HG03025 (cell line): ENCODE measurements at regions not wholly inside any gene's neighbourhood (a gene's known extent, or its start where the extent isn't known, plus 50 kb on each side); places are given as distances from the start of the nearest gene placed in this dataset.

Experiments used
- ATAC-seq: cut with Tn5 transposase; IDR thresholded peaks from one replicate; pipeline ENCODE4 v1.9.1; 2021; ENCODE audit warnings: mild to moderate bottlenecking, moderate library complexity; ENCODE audit not compliant: unreplicated experiment, low FRiP score

DNA sequence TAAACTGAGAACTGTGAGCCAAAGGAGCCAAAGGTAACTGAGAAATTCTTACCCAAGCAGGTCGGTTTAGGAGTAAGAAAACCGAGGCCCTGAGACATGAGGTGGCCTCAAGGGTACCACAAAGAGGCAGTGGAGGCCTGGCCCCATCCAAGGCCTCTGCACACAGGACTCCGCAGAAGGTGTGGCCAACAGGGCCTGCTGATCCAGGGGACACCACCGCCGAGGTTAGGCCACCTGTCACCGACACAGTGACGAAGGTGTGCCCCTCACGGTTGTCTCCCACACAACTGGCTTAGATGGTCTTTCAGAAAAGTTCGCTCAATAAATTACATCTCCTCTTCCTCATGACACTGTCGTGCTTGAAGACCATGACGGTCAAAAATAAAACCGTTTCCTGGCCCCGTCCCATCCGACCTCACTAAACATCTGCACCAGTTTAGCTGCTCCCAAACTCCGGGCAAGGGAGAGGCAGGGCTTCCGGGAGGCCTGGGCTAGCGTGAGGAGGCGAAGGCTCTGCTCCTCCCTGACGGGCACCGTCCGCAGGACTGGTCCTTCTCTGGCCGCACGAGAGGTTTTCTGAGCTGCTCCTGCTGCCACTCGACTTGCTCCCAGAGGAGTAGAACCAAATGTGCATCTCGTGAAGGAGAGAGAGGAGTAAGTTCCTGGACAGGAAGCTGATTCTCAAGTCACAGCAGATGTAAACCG lies 442.0 kb downstream of the EIPR1 start:
- no peak for ATAC-seq

DNA sequence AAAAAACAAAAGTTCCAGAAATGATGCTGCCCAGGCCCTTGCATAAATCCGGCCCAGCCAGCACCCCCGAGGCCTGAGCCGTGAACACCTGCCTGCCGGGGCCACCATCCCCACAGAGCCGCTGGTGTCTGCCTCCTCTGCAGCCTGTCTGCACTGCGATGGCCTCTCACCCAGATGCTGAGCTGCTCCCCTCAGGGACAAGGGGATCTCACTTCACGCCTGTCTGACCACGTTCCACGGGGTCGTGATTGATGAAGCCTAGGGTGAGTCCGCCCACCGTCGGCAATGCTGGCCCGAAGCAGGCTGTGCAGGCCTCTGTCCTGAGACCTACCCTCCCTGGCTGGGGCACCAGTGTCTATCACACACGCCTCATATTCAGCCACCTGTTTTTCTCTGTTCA lies 444.2 kb downstream of the EIPR1 start:
- no peak for ATAC-seq

DNA sequence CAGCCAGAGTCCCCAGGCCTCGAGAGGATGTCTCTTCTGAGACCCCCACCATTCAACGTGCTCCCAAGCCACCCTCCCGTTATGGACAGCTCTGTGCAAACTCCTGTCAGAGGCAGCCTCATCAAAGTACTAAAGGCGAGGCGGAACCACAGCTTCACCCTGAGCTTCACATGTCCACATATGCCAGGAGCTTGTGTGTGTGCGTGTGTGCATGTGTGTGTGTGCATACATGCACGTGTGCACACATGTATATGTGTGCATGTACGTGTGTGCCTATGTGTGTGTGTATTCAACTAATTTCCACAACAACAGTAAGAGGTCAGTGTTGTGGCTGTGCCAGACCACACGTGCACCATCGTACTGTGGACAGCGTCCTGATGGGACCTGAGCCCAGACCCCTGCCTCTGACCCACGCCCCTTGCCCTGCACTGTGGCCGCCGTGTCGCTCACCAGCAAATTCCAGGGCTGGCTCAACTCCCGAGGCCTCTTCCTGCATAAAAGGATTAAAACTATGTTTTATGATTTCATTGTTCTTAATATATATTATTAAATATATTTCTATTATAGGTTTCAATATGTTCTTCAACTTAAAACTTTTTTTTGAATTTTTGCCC lies 444.8 kb downstream of the EIPR1 start:
- no peak for ATAC-seq

DNA sequence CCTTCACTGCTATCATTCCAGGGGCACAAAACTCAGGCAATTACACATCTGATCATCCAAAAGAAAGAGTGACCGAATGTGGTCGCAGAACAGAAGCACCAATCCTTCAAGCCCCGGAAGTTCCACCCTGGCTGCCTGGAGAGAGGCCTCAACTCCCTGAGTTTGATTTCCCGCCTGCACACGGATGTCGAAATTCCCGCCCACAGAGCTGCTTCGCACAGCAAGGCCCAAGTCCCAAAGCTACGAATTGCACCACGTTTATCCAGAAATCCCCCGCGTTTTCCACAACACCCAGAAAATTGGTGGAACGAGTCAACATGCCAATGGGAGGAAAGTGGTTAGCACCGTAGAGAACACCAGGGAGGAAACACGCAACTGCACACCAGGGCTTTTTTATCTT lies 445.4 kb downstream of the EIPR1 start:
- ATAC-seq: no peak

DNA sequence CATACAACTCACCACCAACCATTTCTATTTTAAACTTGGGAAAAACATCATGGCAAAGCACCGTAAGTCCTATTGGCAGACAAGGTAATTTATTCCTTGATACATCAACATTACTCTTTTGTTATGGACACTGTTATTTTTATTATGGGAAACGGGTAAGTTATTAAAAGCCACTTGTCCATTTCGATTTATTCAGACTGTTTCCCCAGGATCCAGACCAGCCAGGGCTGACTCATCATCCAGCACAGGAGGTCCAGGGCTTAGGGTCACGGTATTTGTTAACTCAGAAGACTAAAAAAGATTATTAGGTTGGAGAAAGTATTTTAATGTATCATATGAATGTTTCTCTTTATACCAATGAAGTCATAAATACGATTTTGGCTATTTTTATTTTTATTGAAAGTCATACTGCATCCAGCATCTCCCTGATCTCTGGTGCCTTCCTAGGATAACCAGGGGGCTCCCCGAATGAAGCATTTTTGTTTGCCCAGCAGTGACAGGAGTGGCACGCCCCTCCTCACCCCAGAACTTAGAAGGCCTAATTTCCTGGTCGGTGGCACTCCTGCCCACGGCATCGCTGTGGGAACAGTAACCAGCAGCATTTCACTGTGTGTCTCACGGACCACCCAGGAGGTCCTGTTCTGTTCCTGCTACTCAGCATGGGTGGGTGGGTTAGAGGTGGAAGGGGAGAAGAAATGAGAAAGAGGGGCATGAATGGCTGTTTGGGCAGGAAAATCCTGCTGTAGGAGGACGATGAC lies 446.1 kb downstream of the EIPR1 start:
- no peak for ATAC-seq

DNA sequence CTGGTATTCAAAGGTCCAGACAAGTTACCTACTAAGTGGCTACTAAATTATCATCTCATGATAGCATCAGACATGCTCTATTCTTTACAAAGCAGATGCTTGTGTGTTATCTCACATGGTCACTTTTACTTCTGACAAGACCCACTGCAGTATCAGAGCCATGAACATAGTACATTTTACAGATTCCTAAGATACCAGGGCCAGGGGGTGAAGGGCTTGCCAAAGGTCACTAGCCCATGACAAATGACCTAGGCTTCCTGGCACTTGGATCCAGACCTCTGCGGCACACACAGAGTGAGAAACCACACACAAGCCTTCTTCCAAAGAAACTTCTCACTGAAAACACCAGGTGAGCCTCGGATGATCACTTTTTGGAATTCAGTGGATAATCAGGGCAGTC lies 446.8 kb downstream of the EIPR1 start:
- ATAC-seq: no peak

DNA sequence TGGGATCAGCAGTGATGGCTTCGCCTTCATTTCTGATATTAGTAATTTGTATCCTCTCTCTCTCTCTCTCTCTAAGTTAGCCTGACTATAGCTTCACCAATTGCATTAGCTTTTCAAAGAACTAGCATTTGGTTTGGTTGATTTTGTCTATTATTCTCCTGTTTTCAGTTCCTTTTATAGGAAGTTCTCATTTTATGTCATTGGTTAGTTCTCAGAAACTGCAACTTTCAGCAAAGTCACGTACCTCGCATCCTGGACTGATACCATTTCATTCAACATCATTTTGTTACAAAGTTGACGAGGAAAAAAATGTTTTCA lies 450.8 kb downstream of the EIPR1 start:
- ATAC-seq: peak; percentile 36

DNA sequence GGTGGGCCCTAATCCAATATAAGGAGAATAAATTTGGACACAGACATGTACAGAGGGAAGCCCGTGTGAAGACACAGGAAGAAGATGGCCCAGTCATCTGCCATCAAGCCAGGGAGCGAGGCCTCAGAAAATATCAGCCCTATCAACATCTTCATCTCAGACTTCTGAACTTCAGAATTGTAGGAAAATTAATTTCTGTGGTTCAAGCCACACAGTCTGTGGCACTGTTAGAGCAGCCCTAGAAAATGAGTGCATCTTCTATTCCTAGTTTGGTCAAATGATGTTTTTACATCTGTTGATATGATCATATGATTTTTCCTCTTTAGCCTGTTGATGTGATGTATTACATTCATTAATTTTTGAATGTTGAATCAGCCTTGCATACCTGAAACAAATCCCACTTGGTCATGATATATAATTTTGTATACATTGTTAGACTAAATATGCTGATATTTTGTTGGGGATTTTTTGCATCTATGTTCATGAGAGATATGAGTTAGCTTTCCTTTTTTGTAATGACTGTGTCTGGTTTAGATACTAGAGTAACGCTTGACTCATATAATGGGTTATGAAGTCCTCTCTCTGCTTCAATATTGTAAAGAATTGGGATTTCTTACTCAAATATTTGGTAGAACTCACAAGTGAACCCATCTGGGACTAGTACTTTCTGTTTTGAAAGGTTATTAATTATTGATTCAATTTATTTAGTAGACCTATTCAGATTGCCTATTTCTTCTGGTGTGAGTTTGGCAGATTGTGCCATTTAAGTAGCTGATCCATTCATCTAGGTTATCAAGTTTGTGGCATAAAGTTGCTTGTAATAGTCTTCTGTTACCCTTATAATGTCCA lies 451.4 kb downstream of the EIPR1 start:
- peak; percentile 71 for ATAC-seq

DNA sequence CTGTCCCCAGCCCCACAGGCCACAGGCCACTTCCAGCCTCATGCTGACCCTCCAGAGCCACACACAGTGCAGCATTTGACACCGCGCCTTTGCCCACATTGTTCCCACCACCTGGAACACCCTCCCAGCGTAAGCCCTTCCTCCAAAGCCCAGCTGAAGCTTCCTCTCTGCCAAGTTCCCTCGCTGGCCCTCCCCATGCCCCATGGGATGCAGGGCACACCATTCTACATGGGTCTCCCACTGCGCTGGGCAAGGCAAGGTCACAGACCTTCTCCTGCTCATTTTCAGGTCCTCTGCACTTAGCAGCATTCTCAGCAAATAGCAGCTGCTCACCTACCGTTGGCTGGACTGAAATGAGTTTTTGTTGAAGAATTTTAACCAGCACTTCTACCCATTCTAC lies 455.5 kb downstream of the EIPR1 start:
- ATAC-seq: no peak

DNA sequence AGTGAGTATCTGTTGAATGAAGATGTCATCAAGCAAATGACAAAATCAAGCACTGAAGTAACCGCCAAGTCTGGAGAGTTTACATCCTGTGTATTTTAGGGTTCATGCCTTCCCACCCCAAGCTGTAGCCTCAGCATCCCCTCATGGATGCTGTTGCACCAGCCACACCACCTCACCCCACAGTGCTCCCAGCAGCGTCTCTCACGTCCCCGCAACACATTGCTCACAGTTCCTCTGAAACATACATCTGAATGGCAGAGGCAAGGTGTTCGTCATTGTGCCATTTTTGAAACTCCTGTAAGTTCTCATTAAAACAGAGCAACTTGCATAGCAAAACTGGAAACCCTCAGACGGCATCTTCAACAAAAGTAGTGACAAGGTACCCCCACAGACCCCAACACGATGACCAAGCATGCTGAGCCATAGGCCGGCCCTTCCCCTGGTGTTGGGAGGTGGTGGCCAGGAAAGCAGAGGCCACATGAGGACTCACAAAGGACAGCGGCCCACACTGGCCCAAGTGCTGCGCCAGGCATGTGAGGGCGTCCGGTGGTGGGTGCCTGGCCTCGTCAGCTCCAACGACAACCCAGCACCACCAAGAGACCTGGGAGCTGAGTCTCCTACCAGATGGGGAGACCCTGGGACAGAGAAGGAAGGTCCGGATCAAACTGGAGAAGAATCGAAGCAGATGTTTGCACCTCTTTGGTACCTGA lies 456.5 kb downstream of the EIPR1 start:
- ATAC-seq: no peak

DNA sequence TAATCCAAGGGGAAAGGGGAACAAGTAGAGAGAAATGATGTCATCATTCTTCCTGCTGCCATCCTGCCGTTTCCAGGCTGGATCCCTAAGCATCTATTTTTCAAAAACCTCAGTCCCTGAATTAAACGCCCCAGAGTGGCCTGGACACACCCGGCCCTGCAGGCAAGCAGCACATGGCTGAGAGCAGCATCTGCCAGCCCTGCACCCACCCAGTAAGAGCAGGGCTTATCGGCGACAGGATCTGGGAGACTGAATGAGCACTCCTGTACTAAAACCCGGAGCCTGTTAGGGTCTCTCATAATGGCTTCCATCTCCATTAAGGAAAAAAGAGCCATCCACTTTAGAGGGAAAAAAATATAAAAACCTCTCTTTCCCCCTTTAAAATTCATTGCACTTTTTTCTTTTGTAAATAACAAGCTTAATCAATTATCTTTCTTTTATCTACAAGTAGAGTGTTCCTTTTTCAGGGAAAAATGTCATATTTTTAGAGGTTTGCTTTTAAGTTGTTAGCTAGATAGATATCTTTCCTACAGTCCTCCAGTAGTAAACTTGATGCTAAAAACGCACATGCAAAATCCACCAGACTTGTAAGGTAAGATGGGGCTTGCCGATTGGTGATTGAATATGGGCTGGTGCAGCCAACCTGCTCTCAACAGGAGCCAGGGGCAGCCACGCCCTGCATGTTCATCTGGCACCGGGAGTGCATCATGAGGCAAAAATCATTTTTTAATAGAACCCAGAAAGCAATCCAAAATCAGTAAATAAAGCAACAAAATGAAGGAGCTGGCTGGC lies 457.8 kb downstream of the EIPR1 start:
- ATAC-seq: no peak

DNA sequence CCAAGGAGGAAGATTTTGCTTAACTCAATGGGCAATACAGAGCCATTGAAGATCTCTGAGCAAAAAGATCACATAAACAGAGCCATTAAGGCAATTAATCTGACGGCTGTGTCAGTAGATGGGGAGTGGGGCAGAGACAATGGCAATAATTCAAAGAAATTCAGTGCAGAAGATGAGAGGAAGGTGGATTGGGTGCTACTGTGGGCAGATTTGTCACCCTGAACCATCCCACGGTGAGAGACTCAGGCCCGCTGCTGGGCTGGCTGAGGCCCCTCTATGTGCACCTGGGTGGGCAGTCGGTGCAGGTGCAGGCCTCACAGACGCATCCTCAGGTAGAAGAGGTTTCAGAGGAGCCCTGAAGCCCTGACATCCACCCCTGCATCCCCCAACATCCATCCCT lies 458.6 kb downstream of the EIPR1 start:
- ATAC-seq: no peak

DNA sequence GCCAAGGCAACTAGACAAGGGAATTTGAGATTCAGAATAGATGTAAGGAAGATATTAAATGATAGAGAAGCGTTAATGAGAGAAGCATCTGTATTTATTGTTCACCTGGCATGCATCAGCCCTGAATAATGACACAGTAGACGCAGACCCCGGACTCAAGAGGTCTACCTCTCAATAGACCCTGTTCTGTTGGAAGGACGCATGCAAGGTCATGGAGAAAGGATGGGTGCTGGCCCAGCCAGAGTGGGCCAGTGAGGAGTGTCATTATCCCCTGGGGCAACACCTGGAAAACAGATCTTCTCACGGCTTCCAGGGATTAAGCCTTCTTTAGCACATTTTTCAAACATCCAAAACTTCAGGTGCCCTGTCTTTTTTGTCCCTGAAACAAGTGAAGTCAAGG lies 461.0 kb downstream of the EIPR1 start:
- ATAC-seq: no peak

DNA sequence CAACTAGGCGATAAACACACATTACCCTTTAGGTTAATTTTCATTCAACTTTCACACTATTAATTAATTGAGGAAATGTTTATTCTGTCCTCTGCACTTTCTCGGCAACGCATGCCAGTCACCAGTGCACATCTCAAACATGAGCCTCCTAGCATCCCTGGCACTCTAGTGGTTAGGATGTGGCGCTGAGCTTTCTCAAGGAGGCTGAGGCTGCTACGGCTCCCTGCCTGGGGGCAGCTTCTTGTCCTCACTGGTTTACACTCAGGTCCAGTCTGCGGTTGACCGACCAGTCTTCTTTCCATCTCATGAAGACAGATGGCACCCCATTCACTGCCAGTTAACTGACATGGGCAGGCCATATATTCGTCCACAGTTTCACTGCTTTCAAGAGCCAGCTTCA lies 463.4 kb downstream of the EIPR1 start:
- no peak for ATAC-seq

DNA sequence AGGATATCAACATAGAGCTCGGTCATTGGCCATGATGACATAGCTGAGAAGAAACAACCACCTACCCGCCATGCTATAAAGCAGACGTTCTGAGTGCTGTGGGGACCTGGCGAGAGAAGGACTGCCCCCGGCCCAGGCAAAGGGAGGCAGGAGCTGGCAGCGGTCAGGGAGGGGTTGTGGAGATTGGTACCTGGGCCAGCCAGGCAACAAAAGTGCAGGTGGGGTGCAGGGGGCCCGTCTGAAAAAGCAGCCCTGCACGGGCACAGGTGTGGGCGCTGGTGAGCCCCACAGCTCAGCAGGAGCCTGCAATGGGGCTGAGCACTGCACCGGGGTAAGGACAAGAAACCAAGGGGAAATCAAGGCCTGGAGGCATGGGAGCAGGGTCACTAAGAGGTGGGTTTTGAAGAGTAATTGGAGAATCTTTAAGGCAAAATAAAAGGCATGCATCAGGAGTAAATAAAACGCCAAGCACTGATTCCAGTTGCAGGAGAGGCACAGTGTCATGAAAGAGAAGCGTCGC lies 464.0 kb downstream of the EIPR1 start:
- no peak for ATAC-seq

DNA sequence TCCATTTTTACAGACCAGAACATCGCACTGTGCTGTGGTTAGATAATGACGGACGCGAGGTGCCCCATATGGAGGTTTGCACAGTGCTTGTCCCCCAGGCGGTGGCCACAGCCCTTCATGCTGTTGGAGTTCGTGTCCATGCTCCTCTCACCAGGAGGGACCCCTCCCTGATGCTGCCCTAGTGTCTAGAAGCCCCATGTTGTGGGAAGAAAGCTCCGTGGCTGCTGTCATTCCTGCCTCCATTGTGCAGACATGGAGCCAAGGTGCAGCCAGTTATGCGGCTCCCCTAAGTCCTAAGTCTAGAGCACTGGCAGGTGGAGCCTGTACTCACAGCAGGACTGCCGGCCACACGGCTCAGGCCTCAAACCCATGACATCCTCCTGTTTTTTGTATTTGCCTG lies 464.9 kb downstream of the EIPR1 start:
- ATAC-seq: no peak

DNA sequence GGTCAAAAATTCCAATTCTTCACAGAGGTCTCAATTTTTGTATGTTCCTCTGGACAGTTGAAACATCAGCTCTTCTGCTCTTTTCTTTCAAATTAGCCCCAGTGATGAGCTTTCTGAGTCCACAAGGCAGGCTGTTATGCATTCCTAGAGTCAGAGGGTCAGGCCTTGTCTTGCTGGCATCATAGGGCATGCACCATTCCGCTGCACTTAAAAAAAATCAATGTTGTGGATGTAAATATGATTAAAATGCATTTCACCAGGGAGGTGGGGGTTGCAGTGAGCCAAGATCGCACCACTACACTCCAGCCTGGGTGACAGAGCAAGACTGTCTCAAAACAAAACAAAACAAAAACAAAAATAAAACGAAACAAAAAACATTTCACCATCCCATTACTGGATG lies 465.3 kb downstream of the EIPR1 start:
- no peak for ATAC-seq

DNA sequence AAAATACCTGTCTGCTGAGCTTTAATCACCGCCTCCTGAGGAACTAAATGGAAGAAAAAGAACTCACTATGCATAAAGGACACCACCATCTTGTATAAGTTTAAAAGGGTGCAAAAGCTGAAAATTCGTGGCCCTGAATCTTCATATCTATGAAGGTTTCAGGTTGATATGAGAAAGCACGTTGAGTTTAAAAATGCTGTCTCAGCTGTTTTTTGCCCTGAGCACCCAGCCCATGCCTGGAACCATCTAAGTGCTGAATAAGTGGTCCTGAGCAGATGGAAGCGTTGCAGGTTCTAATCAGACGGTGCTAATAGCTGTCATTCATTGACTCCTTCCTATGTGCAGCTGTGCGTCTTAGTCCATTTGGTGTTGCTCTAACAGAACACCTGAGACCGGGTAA lies 467.4 kb downstream of the EIPR1 start:
- ATAC-seq: no peak
